Caco-2 (cell line): ENCODE measurements at regions not wholly inside any gene's neighbourhood (a gene's known extent, or its start where the extent isn't known, plus 50 kb on each side); places are given as distances from the start of the nearest gene placed in this dataset.

Experiments
- BruUV-seq: library from RNA; stranded (reverse); fragments of 400-500 nt; replicated peaks from 2 replicates; lab custom pipeline; 2021; lab: Mats Ljungman, UMichigan
- CTCF ChIA-PET: fragments of 300-600 bp; sonication (Branson Sonifier 250); formaldehyde crosslinking; loops from one replicate; lab custom pipeline; 2022; ENCODE audit warnings: antibody characterized with exemption; lab: Charles Lee
- POLR2A ChIA-PET: fragments of 300-600 bp; sonication (Branson Sonifier 250); formaldehyde crosslinking; loops from one replicate; lab custom pipeline; 2022; ENCODE audit warnings: antibody characterized with exemption; lab: Charles Lee
- DNase-seq, 2 experiments: peaks; one replicate each; pipeline versions ENCODE4 v3.0.0 to v3.0.0-alpha.2; 2020 to 2022
- H3K27me3 ChIP-seq: replicated peaks from 2 replicates; pipeline ENCODE4 v1.6.0; 2011; ENCODE audit warnings: low read length; ENCODE audit not compliant: control insufficient read depth, insufficient read depth
- H3K36me3 ChIP-seq: 2 replicates; pipeline ENCODE4 v1.5.1; 2011; ENCODE audit warnings: low read length; ENCODE audit not compliant: control insufficient read depth, insufficient read depth
- H3K4me1 ChIP-seq: fragments of 250-450 bp; sonication (Bioruptor Pico); 2 replicates; pipeline ENCODE4 v1.5.1; 2020; ENCODE audit warnings: mild to moderate bottlenecking
- H3K4me3 ChIP-seq: 2 replicates; pipeline ENCODE4 v1.5.1; 2011; ENCODE audit warnings: low read depth, mild to moderate bottlenecking, control low read depth, low read length
- H3K9me3 ChIP-seq: fragments of 250-450 bp; sonication (Bioruptor Pico); 2 replicates; pipeline ENCODE4 v1.5.1; 2020; ENCODE audit warnings: mild to moderate bottlenecking, moderate library complexity
- H3K27ac Mint-ChIP-seq: one replicate; pipeline ENCODE4 v1.8.0; 2022; ENCODE audit warnings: mixed read lengths; ENCODE audit not compliant: unreplicated experiment
- H3K27me3 Mint-ChIP-seq: one replicate; pipeline ENCODE4 v1.8.0; 2022; ENCODE audit warnings: mixed read lengths; ENCODE audit not compliant: insufficient read depth, unreplicated experiment
- H3K36me3 Mint-ChIP-seq: one replicate; pipeline ENCODE4 v1.8.0; 2022; ENCODE audit warnings: mild to moderate bottlenecking, mixed read lengths; ENCODE audit not compliant: insufficient read depth, unreplicated experiment
- H3K4me1 Mint-ChIP-seq: one replicate; pipeline ENCODE4 v1.8.0; 2022; ENCODE audit warnings: low read depth, mixed read lengths; ENCODE audit not compliant: unreplicated experiment
- H3K4me3 Mint-ChIP-seq: one replicate; pipeline ENCODE4 v1.8.0; 2022; ENCODE audit warnings: mild to moderate bottlenecking, moderate library complexity, mixed read lengths; ENCODE audit not compliant: unreplicated experiment
- H3K9me3 Mint-ChIP-seq: one replicate; pipeline ENCODE4 v1.8.0; 2022; ENCODE audit warnings: mixed read lengths; ENCODE audit not compliant: unreplicated experiment
- intact Hi-C: fragments of 100-400 bp; cut with micrococcal nuclease; formaldehyde crosslinking; loops from one replicate; pipeline ENCODE4 v1.10.0; 2022; ENCODE audit not compliant: unreplicated experiment
- TF ChIP-seq, protein P1 (sequence below), 2 experiments: fragments of 200-600 bp in 1 of 2; IDR thresholded peaks; 1 replicate in 1 of 2; 2 replicates in 1 of 2; pipeline versions ENCODE4 v1.5.1 to v1.8.0; 2011 to 2022; ENCODE audit warnings: antibody characterized with exemption in 1 of 2, control low read depth in 1 of 2, inconsistent platforms in 1 of 2, low read depth in 1 of 2, low read length in 1 of 2, mild to moderate bottlenecking in 1 of 2, moderate library complexity in 1 of 2; ENCODE audit not compliant: insufficient read depth in 1 of 2, severe bottlenecking in 1 of 2, unreplicated experiment in 1 of 2

DNA sequence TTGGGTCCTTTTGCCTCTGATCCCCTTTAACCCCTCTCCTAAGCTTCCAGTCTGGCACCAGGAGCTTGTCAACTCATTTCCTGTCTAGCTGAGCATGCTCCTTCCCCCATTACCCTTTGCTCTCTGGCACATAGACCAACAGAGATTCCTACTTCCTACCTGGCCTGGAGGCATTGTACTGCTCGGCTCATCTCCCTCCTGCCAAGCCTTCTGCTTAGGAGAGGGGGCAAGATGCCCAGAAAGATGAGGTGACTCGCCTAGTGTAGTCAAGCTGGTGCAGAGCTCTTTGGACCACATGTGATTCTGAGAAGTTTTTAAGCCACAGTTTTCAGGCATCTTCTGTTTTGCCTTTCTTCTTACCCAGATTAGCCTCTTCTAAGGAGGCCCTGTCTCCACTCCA is 95.4 kb downstream of the ZNF621 start:
- ChIA-PET CTCF (no interaction called here), POLR2A (no interaction called here)
- intact Hi-C loops: no loop called here
- no peak for DNase-seq
- H3K4me1 ChIP-seq: no peaks in the 10 kb centered on the region
- no peak overlapping the region for H3K4me3 Mint-ChIP-seq
- H3K36me3 Mint-ChIP-seq: no peaks in the 10 kb centered on the region
- TF ChIP-seq, protein P1, sequence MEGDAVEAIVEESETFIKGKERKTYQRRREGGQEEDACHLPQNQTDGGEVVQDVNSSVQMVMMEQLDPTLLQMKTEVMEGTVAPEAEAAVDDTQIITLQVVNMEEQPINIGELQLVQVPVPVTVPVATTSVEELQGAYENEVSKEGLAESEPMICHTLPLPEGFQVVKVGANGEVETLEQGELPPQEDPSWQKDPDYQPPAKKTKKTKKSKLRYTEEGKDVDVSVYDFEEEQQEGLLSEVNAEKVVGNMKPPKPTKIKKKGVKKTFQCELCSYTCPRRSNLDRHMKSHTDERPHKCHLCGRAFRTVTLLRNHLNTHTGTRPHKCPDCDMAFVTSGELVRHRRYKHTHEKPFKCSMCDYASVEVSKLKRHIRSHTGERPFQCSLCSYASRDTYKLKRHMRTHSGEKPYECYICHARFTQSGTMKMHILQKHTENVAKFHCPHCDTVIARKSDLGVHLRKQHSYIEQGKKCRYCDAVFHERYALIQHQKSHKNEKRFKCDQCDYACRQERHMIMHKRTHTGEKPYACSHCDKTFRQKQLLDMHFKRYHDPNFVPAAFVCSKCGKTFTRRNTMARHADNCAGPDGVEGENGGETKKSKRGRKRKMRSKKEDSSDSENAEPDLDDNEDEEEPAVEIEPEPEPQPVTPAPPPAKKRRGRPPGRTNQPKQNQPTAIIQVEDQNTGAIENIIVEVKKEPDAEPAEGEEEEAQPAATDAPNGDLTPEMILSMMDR (IDR thresholded peaks at IDR 0.05; ENCODE audit: insufficient read depth in 1 of 2, low read depth in 1 of 2, low read length in 1 of 2, severe bottlenecking in 1 of 2, unreplicated experiment in 1 of 2): no peak
- BruUV-seq: no TSS peak
- H3K27ac Mint-ChIP-seq: no peak overlapping the region
- H3K9me3 Mint-ChIP-seq: no peaks in the 10 kb centered on the region
- H3K4me3 ChIP-seq: no peak overlapping the region
- H3K27me3 Mint-ChIP-seq: peaks cover 3% of the 10 kb centered on the region
- H3K27me3 ChIP-seq: no peaks in the 10 kb centered on the region; the same call in 1 of the 2 replicates
- no peaks in the 10 kb centered on the region for H3K36me3 ChIP-seq
- H3K9me3 ChIP-seq: no peaks in the 10 kb centered on the region
- no peaks in the 10 kb centered on the region for H3K4me1 Mint-ChIP-seq

DNA sequence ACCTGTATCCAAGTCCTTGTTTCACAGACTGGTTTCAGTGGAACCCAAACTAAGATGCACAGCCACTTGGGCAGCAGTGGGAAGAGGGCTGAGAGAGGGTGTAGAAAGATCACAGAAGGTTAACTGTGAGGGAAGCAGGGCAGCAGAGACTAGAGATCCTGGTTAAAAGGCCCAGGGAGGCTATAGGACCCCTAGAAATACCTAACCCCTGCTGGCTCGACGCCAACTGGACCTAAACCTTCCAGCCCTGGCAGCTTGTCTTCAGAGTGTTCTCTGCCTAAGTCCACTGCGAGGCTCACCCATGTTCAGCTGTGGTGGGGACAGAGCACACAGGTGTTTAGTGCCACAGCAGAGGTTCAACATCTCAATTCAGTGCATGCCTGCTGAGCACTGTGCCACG is 96.5 kb downstream of the ZNF621 start:
- H3K9me3 ChIP-seq: no peaks in the 10 kb centered on the region
- Mint-ChIP-seq H3K9me3 (no peaks in the 10 kb centered on the region), H3K27ac (no peak overlapping the region), H3K27me3 (no peaks in the 10 kb centered on the region), H3K36me3 (no peaks in the 10 kb centered on the region), H3K4me3 (no peak overlapping the region), H3K4me1 (no peaks in the 10 kb centered on the region)
- no TSS peak for BruUV-seq
- no peaks in the 10 kb centered on the region for H3K36me3 ChIP-seq
- ChIA-PET POLR2A (no interaction called here), CTCF (no interaction called here)
- intact Hi-C loops: no loop called here
- H3K27me3 ChIP-seq: no peaks in the 10 kb centered on the region; the same call in 1 of the 2 replicates
- no peak for DNase-seq
- no peak overlapping the region for H3K4me3 ChIP-seq
- TF ChIP-seq, protein P1 (IDR thresholded peaks at IDR 0.05; ENCODE audit: insufficient read depth in 1 of 2, low read depth in 1 of 2, low read length in 1 of 2, severe bottlenecking in 1 of 2, unreplicated experiment in 1 of 2): no peak
- no peaks in the 10 kb centered on the region for H3K4me1 ChIP-seq

DNA sequence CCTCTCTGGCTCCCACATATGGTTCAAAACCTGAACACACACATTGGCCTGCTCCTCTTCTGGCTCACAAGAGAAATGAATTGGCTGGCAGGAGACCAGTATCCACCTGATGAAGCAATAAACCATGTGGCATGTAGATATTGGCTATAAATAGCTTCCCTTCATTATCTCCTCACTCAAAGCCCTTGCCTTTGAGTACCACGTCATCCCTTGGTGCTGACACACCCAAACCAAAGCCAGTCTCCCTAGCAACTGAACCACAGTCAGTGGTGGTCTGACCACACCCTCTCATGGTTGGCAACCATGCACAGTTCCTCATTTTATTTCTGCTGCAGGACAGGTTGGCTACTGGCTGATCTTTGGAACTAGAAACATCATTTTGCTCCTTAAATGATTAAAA is 98.8 kb downstream of the ZNF621 start:
- Mint-ChIP-seq H3K9me3 (peaks cover 3% of the 10 kb centered on the region), H3K4me1 (no peaks in the 10 kb centered on the region), H3K4me3 (no peak overlapping the region), H3K27ac (no peak overlapping the region), H3K27me3 (no peaks in the 10 kb centered on the region), H3K36me3 (no peaks in the 10 kb centered on the region)
- TF ChIP-seq, protein P1 (IDR thresholded peaks at IDR 0.05; ENCODE audit: insufficient read depth in 1 of 2, low read depth in 1 of 2, low read length in 1 of 2, severe bottlenecking in 1 of 2, unreplicated experiment in 1 of 2): no peak
- intact Hi-C loops: no loop called here
- no TSS peak for BruUV-seq
- Histone ChIP-seq H3K9me3 (no peaks in the 10 kb centered on the region), H3K27me3 (no peaks in the 10 kb centered on the region; the same call in 1 of the 2 replicates), H3K4me3 (no peak overlapping the region), H3K4me1 (no peaks in the 10 kb centered on the region), H3K36me3 (no peaks in the 10 kb centered on the region)
- no peak for DNase-seq
- POLR2A ChIA-PET: no interaction called here
- CTCF ChIA-PET: no interaction called here
